ENCODE measurements at regions not wholly inside any gene's neighbourhood (a gene's known extent, or its start where the extent isn't known, plus 50 kb on each side); places are given as distances from the start of the nearest gene placed in this dataset.

DNA sequence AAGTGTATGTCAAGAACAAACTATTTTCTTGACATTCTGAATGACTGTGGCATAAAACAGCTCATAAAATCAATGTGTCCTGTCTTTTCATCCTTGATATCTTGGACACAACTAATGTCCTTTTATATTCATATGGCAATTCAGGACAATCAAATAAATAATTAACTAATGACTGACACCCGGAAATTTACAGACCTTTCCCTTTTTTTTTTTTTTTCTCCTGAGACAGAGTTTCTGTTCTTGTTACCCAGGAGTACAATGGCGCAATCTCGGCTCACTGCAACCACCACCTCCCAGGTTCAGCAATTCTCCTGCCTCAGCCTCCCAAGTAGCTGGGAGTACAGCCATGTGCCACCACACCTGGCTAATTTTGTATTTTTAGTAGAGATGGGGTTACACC is 107.1 kb upstream of the LGSN start:
- H3K4me3 ChIP-seq (ENCODE audit: low read length): no peak overlapping the region
- no peak for TF ChIP-seq CTCF (conservative IDR thresholded peaks at IDR 0.05; ENCODE audit: low read depth, low read length)
- no peak for DNase-seq (ENCODE audit: low read depth)

DNA sequence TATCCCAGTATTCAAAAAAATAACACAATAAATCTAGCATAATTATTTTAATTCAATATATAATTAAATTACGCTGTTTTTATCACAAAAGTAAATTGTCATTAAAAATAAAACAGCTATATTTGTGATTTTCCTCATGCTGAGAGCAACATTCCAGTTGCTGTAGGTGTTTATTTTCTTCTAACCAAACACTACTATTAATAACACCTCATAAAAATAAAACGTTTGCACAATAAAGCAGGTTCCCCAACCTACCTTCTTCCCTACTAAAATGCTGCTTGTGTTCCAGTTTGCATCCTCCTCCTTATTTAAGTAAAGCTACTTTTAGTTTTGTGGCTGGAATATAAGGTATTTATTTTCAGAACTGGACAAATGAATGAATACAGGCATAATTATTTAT is 108.2 kb upstream of the LGSN start:
- no peak overlapping the region for H3K4me3 ChIP-seq (ENCODE audit: low read length)
- no peak for DNase-seq (ENCODE audit: low read depth)
- no peak for TF ChIP-seq CTCF (conservative IDR thresholded peaks at IDR 0.05; ENCODE audit: low read depth, low read length)

DNA sequence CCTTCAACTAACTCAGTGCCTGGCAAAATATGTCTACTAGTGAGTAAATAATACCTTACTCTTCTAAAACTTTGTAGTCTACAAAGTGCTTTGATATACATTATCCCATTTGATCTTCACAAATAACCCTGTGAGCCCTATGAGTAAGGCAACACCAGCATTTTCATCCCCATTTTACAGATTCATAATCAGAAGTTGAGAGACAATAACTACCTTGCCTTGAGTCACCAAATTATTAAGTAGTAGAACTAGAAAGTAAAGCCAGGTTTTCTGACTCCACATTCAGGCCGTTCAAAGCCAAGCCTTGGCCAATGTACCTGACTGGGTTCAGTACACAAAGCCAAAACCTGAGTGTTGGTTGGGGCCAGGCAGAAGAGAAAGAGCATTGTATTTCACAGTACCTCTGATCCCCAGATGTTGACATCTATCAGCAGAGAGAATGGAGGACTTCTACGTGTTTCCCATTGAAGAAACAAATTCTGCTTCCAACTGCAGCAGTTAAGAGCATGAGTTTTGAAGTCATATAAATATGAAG is 111.3 kb upstream of the LGSN start:
- TF ChIP-seq CTCF (conservative IDR thresholded peaks at IDR 0.05; ENCODE audit: low read depth, low read length): no peak
- no peak overlapping the region for H3K4me3 ChIP-seq (ENCODE audit: low read length)
- DNase-seq (ENCODE audit: low read depth): no peak

GRCh38 chr6:63434943-63435342 is 115.2 kb upstream of the LGSN start:
- TF ChIP-seq CTCF (conservative IDR thresholded peaks at IDR 0.05; ENCODE audit: low read depth, low read length): no peak
- no peak overlapping the region for H3K4me3 ChIP-seq (ENCODE audit: low read length)
- DNase-seq (ENCODE audit: low read depth): no peak

DNA sequence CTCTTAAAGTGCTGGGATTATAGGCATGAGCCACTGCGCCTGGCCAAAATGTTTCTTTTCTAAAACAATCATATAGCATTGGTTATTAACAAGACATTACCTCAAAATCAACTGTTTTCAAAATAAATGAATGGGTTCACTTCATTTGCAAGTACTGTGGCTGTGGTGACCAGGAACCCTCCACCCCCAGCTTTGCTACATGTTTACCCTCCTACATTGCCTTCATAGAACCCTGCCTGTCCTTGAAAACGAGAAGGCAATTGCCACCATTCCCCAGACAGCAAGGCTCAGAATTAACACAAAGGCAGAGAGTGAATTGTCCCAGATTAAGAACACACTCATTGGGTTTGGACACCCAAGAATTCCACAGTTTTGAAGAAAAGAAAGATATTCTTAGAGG is 116.6 kb upstream of the LGSN start:
- no peak for DNase-seq (ENCODE audit: low read depth)
- TF ChIP-seq CTCF (conservative IDR thresholded peaks at IDR 0.05; ENCODE audit: low read depth, low read length): no peak
- H3K4me3 ChIP-seq (ENCODE audit: low read length): no peak overlapping the region

DNA sequence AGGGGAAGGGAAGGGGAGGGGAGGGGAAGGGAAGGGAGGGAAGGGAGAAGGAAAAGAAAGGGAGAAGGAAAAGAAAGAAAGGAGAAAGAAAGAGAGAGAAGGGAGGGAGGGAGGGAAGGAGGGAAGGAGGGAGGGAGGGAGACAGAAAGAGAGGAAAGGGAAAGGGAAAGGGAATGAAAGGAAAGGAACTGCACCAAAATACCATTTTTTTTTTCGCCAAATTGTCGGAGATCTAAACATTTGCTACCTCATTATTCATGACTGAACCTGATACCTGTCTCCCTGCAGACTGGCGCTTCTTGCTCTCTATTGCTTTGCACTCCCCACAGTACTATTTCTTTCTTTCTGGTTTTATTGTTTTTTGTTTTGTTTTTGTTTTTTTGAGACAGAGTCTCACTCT is 117.3 kb upstream of the LGSN start:
- no peak for DNase-seq (ENCODE audit: low read depth)
- no peak for TF ChIP-seq CTCF (conservative IDR thresholded peaks at IDR 0.05; ENCODE audit: low read depth, low read length)
- no peak overlapping the region for H3K4me3 ChIP-seq (ENCODE audit: low read length)

DNA sequence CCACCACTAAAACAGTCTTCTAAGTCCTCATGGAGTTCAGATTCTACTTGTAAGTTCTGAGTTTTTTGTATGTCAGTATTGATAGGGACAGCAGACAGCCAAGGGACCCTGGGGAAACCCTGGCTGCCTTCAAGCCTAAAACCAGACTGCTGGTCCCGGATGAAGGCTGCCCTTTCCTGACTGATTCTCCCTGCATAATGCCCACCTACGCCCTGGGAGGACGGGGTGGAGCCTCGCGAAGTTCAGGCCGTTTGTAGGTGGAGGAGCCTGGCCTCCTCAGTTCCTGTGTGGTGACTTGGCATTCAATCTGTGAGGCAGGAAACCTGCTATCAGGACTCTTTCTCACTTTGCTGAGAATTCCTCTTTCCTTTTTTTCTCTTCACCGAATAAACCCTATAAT is 120.3 kb upstream of the LGSN start:
- no peak for DNase-seq (ENCODE audit: low read depth)
- TF ChIP-seq CTCF (conservative IDR thresholded peaks at IDR 0.05; ENCODE audit: low read depth, low read length): no peak
- H3K4me3 ChIP-seq (ENCODE audit: low read length): no peak overlapping the region
